ENCODE measurements at regions not wholly inside any gene's neighbourhood (a gene's known extent, or its start where the extent isn't known, plus 50 kb on each side); places are given as distances from the start of the nearest gene placed in this dataset.

- no peak for TF ChIP-seq RELA (CRISPR knock-in tag; IDR thresholded peaks at IDR 0.05; ENCODE audit: borderline replicate concordance)
- TF ChIP-seq, protein P1, sequence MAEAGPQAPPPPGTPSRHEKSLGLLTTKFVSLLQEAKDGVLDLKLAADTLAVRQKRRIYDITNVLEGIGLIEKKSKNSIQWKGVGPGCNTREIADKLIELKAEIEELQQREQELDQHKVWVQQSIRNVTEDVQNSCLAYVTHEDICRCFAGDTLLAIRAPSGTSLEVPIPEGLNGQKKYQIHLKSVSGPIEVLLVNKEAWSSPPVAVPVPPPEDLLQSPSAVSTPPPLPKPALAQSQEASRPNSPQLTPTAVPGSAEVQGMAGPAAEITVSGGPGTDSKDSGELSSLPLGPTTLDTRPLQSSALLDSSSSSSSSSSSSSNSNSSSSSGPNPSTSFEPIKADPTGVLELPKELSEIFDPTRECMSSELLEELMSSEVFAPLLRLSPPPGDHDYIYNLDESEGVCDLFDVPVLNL (CRISPR knock-in tag; IDR thresholded peaks at IDR 0.05; ENCODE audit: borderline replicate concordance, low read depth): no peak
- no peak for TF ChIP-seq SMAD4 (CRISPR knock-in tag; IDR thresholded peaks at IDR 0.05)
- no peak for TF ChIP-seq TCF7 (CRISPR knock-in tag; IDR thresholded peaks at IDR 0.05; ENCODE audit: low read depth)
- TF ChIP-seq EMX1 (CRISPR knock-in tag; IDR thresholded peaks at IDR 0.05): no peak
- TF ChIP-seq MAX (CRISPR knock-in tag; IDR thresholded peaks at IDR 0.05): no peak
- TF ChIP-seq TEAD1 (CRISPR knock-in tag; IDR thresholded peaks at IDR 0.05): no peak
- no peak for TF ChIP-seq ZNF317 (CRISPR knock-in tag; IDR thresholded peaks at IDR 0.05; ENCODE audit: borderline replicate concordance, low read depth)
- TF ChIP-seq, protein P2, sequence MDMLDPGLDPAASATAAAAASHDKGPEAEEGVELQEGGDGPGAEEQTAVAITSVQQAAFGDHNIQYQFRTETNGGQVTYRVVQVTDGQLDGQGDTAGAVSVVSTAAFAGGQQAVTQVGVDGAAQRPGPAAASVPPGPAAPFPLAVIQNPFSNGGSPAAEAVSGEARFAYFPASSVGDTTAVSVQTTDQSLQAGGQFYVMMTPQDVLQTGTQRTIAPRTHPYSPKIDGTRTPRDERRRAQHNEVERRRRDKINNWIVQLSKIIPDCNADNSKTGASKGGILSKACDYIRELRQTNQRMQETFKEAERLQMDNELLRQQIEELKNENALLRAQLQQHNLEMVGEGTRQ (CRISPR knock-in tag; IDR thresholded peaks at IDR 0.05): no peak
- TF ChIP-seq NR3C1 (CRISPR knock-in tag; conservative IDR thresholded peaks at IDR 0.05; ENCODE audit: low read depth): no peak
- no peak for TF ChIP-seq ETV6 (CRISPR knock-in tag; IDR thresholded peaks at IDR 0.05)
- no peak for TF ChIP-seq AR (CRISPR knock-in tag; IDR thresholded peaks at IDR 0.05)
- no peak for TF ChIP-seq IRF2 (CRISPR knock-in tag; IDR thresholded peaks at IDR 0.05; ENCODE audit: borderline replicate concordance, low read depth)
Measured at GRCh38 chr6:15046751-15047150, 199.1 kb upstream of the JARID2 start (continued).

DNA sequence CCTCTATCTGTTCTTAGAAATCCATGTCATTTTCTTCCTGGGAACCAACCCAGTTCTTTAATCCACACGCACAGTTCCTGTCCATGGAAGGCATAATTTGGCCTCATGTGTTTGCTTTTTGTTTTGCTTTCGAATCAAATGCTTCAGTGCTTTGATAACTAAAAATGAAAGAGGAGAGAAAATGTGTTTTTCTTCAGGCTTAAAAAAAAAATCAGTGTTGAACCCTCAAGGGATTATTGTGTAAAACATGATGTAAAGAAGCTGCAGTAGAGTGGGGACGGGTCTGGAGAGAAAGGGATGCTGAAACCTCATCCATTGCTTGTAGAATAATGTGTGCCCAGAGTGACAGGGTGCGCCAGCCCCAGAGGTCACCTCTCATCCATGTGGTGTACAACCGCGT, 197.5 kb upstream of the JARID2 start:
- ATAC-seq (no peak), DNase-seq (ENCODE audit: low spot score) (no peak)
- Mint-ChIP-seq H3K27ac (no peak overlapping the region), H3K27me3 (ENCODE audit: low read depth) (no peaks in the 10 kb centered on the region), H3K36me3 (0 out of 2 replicates have a peak, but pooled peaks cover 2% of the 10 kb centered on the region), H3K9me3 (peaks cover 4% of the 10 kb centered on the region; the same call in 1 of the 2 replicates), H3K4me3 (no peak overlapping the region), H3K4me1 (peaks cover 17% of the 10 kb centered on the region)
- ChIA-PET CTCF (no interaction called here), POLR2A (no interaction called here)
- no peak for TF ChIP-seq FOXP1 (CRISPR knock-in tag; IDR thresholded peaks at IDR 0.05; ENCODE audit: borderline replicate concordance)
- TF ChIP-seq ESRRA (CRISPR knock-in tag; IDR thresholded peaks at IDR 0.05; ENCODE audit: borderline replicate concordance): no peak
- no peak for TF ChIP-seq GABPB1 (CRISPR knock-in tag; IDR thresholded peaks at IDR 0.05)
- TF ChIP-seq, protein P3, sequence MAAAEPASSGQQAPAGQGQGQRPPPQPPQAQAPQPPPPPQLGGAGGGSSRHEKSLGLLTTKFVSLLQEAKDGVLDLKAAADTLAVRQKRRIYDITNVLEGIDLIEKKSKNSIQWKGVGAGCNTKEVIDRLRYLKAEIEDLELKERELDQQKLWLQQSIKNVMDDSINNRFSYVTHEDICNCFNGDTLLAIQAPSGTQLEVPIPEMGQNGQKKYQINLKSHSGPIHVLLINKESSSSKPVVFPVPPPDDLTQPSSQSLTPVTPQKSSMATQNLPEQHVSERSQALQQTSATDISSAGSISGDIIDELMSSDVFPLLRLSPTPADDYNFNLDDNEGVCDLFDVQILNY (CRISPR knock-in tag; IDR thresholded peaks at IDR 0.05): no peak
- TF ChIP-seq ZNF423 (CRISPR knock-in tag; IDR thresholded peaks at IDR 0.05): no peak
- TF ChIP-seq SMAD3 (CRISPR knock-in tag; IDR thresholded peaks at IDR 0.05; ENCODE audit: borderline replicate concordance): no peak
- TF ChIP-seq, protein P4, sequence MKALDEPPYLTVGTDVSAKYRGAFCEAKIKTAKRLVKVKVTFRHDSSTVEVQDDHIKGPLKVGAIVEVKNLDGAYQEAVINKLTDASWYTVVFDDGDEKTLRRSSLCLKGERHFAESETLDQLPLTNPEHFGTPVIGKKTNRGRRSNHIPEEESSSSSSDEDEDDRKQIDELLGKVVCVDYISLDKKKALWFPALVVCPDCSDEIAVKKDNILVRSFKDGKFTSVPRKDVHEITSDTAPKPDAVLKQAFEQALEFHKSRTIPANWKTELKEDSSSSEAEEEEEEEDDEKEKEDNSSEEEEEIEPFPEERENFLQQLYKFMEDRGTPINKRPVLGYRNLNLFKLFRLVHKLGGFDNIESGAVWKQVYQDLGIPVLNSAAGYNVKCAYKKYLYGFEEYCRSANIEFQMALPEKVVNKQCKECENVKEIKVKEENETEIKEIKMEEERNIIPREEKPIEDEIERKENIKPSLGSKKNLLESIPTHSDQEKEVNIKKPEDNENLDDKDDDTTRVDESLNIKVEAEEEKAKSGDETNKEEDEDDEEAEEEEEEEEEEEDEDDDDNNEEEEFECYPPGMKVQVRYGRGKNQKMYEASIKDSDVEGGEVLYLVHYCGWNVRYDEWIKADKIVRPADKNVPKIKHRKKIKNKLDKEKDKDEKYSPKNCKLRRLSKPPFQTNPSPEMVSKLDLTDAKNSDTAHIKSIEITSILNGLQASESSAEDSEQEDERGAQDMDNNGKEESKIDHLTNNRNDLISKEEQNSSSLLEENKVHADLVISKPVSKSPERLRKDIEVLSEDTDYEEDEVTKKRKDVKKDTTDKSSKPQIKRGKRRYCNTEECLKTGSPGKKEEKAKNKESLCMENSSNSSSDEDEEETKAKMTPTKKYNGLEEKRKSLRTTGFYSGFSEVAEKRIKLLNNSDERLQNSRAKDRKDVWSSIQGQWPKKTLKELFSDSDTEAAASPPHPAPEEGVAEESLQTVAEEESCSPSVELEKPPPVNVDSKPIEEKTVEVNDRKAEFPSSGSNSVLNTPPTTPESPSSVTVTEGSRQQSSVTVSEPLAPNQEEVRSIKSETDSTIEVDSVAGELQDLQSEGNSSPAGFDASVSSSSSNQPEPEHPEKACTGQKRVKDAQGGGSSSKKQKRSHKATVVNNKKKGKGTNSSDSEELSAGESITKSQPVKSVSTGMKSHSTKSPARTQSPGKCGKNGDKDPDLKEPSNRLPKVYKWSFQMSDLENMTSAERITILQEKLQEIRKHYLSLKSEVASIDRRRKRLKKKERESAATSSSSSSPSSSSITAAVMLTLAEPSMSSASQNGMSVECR (CRISPR knock-in tag; IDR thresholded peaks at IDR 0.05; ENCODE audit: borderline replicate concordance): no peak
- TF ChIP-seq HMGA2 (CRISPR knock-in tag; IDR thresholded peaks at IDR 0.05): no peak
- TF ChIP-seq, protein P1 (CRISPR knock-in tag; IDR thresholded peaks at IDR 0.05; ENCODE audit: borderline replicate concordance, low read depth): no peak
- no peak for TF ChIP-seq E2F1 (CRISPR knock-in tag; IDR thresholded peaks at IDR 0.05)
- TF ChIP-seq RORB (CRISPR knock-in tag; IDR thresholded peaks at IDR 0.05): no peak
- TF ChIP-seq TP53 (CRISPR knock-in tag; IDR thresholded peaks at IDR 0.05): no peak
